ENCODE measurements at regions not wholly inside any gene's neighbourhood (a gene's known extent, or its start where the extent isn't known, plus 50 kb on each side); places are given as distances from the start of the nearest gene placed in this dataset.
"Not testable (repeated sequence)": the region's sequence is repeated elsewhere in the genome, so short reads cannot be mapped to it uniquely, and the experiment has no call there.

DNA sequence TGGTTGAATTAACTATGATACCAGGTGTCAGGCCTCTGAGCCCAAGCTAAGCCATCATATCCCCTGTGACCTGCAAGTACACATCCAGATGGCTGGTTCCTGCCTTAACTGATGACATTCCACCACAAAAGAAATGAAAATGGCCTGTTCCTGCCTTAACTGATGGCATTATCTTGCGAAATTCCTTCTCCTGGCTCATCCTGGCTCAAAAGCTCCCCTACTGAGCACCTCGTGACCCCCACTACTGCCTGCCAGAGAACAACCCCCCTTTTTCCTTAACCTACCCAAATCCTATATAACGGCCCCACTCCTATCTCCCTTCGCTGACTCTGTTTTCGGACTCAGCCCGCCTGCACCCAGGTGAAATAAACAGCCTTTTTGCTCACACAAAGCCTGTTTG, 1671.4 kb downstream of the C4orf33 start:
- TF ChIP-seq, protein P1, sequence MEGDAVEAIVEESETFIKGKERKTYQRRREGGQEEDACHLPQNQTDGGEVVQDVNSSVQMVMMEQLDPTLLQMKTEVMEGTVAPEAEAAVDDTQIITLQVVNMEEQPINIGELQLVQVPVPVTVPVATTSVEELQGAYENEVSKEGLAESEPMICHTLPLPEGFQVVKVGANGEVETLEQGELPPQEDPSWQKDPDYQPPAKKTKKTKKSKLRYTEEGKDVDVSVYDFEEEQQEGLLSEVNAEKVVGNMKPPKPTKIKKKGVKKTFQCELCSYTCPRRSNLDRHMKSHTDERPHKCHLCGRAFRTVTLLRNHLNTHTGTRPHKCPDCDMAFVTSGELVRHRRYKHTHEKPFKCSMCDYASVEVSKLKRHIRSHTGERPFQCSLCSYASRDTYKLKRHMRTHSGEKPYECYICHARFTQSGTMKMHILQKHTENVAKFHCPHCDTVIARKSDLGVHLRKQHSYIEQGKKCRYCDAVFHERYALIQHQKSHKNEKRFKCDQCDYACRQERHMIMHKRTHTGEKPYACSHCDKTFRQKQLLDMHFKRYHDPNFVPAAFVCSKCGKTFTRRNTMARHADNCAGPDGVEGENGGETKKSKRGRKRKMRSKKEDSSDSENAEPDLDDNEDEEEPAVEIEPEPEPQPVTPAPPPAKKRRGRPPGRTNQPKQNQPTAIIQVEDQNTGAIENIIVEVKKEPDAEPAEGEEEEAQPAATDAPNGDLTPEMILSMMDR (optimal IDR thresholded peaks at IDR 0.05 in 1 of 3, IDR thresholded peaks at IDR 0.05 in 1 of 3, conservative IDR thresholded peaks at IDR 0.05 in 1 of 3; ENCODE audit: extremely low read depth in 1 of 3, insufficient read depth in 2 of 3, low read length in 3 of 3): not testable (repeated sequence)
- not testable (repeated sequence) for TF ChIP-seq EZH2 (IDR thresholded peaks at IDR 0.05; ENCODE audit: low read length)
